ENCODE measurements at regions not wholly inside any gene's neighbourhood (a gene's known extent, or its start where the extent isn't known, plus 50 kb on each side); places are given as distances from the start of the nearest gene placed in this dataset.

- H3K9me3 ChIP-seq (ENCODE audit: control insufficient read depth in 2 of 2, insufficient read depth in 1 of 2, low read length in 1 of 2): no peaks in the 10 kb centered on the region
- WGBS: 88% methylated on average over 5 of the region's 5 CpGs
- DNase-seq (ENCODE audit: low read depth in 6 of 9, low spot score in 9 of 9): no peak
- no peaks in the 10 kb centered on the region for H3K27me3 ChIP-seq (ENCODE audit: control insufficient read depth in 2 of 2, insufficient read depth in 1 of 2, low read length in 1 of 2)
- no peaks in the 10 kb centered on the region for H3K36me3 ChIP-seq (ENCODE audit: control insufficient read depth in 2 of 2, insufficient read depth in 2 of 2, low read length in 1 of 2)
- H3K27ac ChIP-seq (ENCODE audit: low read depth in 1 of 2, low read length in 1 of 2): no peak overlapping the region
- H3K4me3 ChIP-seq (ENCODE audit: low read length in 2 of 2): no peak overlapping the region
- H3K4me1 ChIP-seq (ENCODE audit: control insufficient read depth in 2 of 2, insufficient read depth in 2 of 2, low read length in 2 of 2): no peaks in the 10 kb centered on the region
Observed at GRCh38 chr5:10140195-10140973, 109.3 kb downstream of the ATPSCKMT start.

GRCh38 chr5:10138395-10139057, 111.2 kb downstream of the ATPSCKMT start:
- 94% methylated on average over 18 of the region's 18 CpGs for WGBS
- Histone ChIP-seq H3K9me3 (ENCODE audit: control insufficient read depth in 2 of 2, insufficient read depth in 1 of 2, low read length in 1 of 2) (no peaks in the 10 kb centered on the region), H3K4me1 (ENCODE audit: control insufficient read depth in 2 of 2, insufficient read depth in 2 of 2, low read length in 2 of 2) (no peaks in the 10 kb centered on the region), H3K4me3 (ENCODE audit: low read length in 2 of 2) (no peak overlapping the region), H3K36me3 (ENCODE audit: control insufficient read depth in 2 of 2, insufficient read depth in 2 of 2, low read length in 1 of 2) (no peaks in the 10 kb centered on the region), H3K27me3 (ENCODE audit: control insufficient read depth in 2 of 2, insufficient read depth in 1 of 2, low read length in 1 of 2) (no peaks in the 10 kb centered on the region), H3K27ac (ENCODE audit: low read depth in 1 of 2, low read length in 1 of 2) (no peak overlapping the region)
- no peak for DNase-seq (ENCODE audit: low read depth in 6 of 9, low spot score in 9 of 9)

DNA sequence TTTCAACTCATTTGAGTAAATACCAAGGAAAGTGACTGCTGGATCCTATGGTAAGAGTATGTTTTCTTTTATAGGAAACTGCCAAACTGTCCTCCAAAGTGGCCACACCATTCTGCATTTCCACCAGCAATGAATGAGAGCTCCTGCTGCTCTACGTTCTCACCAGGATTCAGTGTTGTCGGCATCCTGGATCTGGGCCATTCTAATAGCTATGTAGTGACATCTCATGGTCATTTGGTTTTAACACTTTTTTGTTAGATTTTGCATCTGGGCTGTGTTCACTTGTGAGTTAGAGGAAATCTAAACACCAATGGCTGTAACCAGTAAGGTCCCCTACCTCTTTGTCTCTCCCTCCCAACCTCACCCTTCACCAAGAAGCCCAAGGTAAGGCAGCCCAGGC, 115.9 kb downstream of the ATPSCKMT start:
- WGBS: 85% methylated on average over 2 of the region's 2 CpGs
- DNase-seq (ENCODE audit: low read depth in 6 of 9, low spot score in 9 of 9): no peak
- H3K9me3 ChIP-seq (ENCODE audit: control insufficient read depth in 2 of 2, insufficient read depth in 1 of 2, low read length in 1 of 2): no peaks in the 10 kb centered on the region
- no peak overlapping the region for H3K27ac ChIP-seq (ENCODE audit: low read depth in 1 of 2, low read length in 1 of 2)
- H3K4me1 ChIP-seq (ENCODE audit: control insufficient read depth in 2 of 2, insufficient read depth in 2 of 2, low read length in 2 of 2): no peaks in the 10 kb centered on the region
- no peaks in the 10 kb centered on the region for H3K36me3 ChIP-seq (ENCODE audit: control insufficient read depth in 2 of 2, insufficient read depth in 2 of 2, low read length in 1 of 2)
- no peaks in the 10 kb centered on the region for H3K27me3 ChIP-seq (ENCODE audit: control insufficient read depth in 2 of 2, insufficient read depth in 1 of 2, low read length in 1 of 2)
- H3K4me3 ChIP-seq (ENCODE audit: low read length in 2 of 2): no peak overlapping the region

- WGBS: 58% methylated on average over 3 of the region's 3 CpGs
- Histone ChIP-seq H3K4me1 (ENCODE audit: control insufficient read depth in 2 of 2, insufficient read depth in 2 of 2, low read length in 2 of 2) (no peaks in the 10 kb centered on the region), H3K9me3 (ENCODE audit: control insufficient read depth in 2 of 2, insufficient read depth in 1 of 2, low read length in 1 of 2) (no peaks in the 10 kb centered on the region), H3K27me3 (ENCODE audit: control insufficient read depth in 2 of 2, insufficient read depth in 1 of 2, low read length in 1 of 2) (no peaks in the 10 kb centered on the region), H3K27ac (ENCODE audit: low read depth in 1 of 2, low read length in 1 of 2) (no peak overlapping the region), H3K36me3 (ENCODE audit: control insufficient read depth in 2 of 2, insufficient read depth in 2 of 2, low read length in 1 of 2) (no peaks in the 10 kb centered on the region), H3K4me3 (ENCODE audit: low read length in 2 of 2) (no peak overlapping the region)
- DNase-seq (ENCODE audit: low read depth in 6 of 9, low spot score in 9 of 9): no peak
Observed at GRCh38 chr5:10130881-10131280, 118.8 kb downstream of the ATPSCKMT start.

DNA sequence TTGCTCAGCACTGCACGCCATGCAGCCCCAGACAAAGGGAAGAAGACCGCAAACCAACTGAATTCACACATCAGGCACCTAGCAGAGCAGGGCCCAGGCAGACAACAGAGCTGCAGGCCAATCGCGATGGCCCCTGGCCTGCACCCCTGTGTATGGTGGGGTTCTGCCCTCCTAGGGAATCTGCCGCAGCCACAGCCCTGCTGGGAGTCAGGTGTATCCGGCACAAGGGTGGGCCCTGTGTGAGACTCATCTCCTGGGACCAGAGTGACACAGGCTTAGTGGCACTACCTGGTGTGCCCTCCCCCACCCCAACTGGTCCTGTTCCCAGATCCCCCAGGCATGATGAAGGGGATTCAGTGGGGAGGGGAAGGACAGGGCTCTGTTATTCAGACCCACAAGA, 122.8 kb downstream of the ATPSCKMT start:
- DNase-seq (ENCODE audit: low read depth in 6 of 9, low spot score in 9 of 9): no peak
- H3K4me1 ChIP-seq (ENCODE audit: control insufficient read depth in 2 of 2, insufficient read depth in 2 of 2, low read length in 2 of 2): no peaks in the 10 kb centered on the region
- no peaks in the 10 kb centered on the region for H3K36me3 ChIP-seq (ENCODE audit: control insufficient read depth in 2 of 2, insufficient read depth in 2 of 2, low read length in 1 of 2)
- no peaks in the 10 kb centered on the region for H3K9me3 ChIP-seq (ENCODE audit: control insufficient read depth in 2 of 2, insufficient read depth in 1 of 2, low read length in 1 of 2)
- H3K27me3 ChIP-seq (ENCODE audit: control insufficient read depth in 2 of 2, insufficient read depth in 1 of 2, low read length in 1 of 2): no peaks in the 10 kb centered on the region
- WGBS: 96% methylated on average over 6 of the region's 6 CpGs
- no peak overlapping the region for H3K27ac ChIP-seq (ENCODE audit: low read depth in 1 of 2, low read length in 1 of 2)
- no peak overlapping the region for H3K4me3 ChIP-seq (ENCODE audit: low read length in 2 of 2)

DNA sequence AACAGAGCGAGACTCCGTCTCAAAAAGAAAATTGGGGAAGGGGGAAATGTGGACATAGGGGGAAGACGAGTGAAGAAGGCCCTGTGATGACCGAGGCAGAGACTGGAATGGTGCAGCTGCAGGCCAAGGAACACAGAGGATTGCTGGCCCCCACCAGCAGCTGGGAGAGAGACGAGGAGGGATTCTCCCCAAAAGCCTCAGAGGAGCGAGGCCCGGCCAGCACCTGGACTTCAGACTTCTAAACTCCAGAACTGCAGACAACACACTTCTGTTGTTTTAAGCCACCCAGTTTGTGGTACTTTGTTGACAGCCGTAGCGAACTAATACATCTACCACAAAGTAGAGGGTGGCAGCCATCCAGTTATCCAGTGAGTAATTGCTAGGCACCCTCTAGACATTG, 124.6 kb downstream of the ATPSCKMT start:
- Histone ChIP-seq H3K27ac (ENCODE audit: low read depth in 1 of 2, low read length in 1 of 2) (no peak overlapping the region), H3K4me1 (ENCODE audit: control insufficient read depth in 2 of 2, insufficient read depth in 2 of 2, low read length in 2 of 2) (no peaks in the 10 kb centered on the region)
- WGBS: 94% methylated on average over 9 of the region's 9 CpGs

DNA sequence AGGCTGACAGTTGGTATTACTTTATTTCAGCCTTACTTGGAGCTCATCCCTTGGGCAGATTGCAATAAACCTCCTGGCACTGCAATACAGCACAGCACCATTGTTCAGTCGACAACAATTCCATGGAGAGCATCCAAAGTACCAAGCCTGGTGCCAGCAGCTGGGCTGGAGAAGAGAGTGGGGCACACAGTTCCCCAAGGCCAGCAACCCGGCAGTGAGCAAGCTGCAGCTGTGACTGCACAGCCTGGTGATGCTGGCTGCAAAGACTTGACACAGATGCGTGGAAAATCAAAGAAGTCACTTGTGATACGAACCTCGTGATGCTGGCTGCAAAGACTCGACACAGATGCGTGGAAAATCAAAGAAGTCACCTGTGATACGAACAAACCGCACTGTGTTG, 125.4 kb downstream of the ATPSCKMT start:
- no peak for DNase-seq (ENCODE audit: low read depth in 6 of 9, low spot score in 9 of 9)
- Histone ChIP-seq H3K27ac (ENCODE audit: low read depth in 1 of 2, low read length in 1 of 2) (no peak overlapping the region), H3K27me3 (ENCODE audit: control insufficient read depth in 2 of 2, insufficient read depth in 1 of 2, low read length in 1 of 2) (no peaks in the 10 kb centered on the region), H3K36me3 (ENCODE audit: control insufficient read depth in 2 of 2, insufficient read depth in 2 of 2, low read length in 1 of 2) (no peaks in the 10 kb centered on the region), H3K4me3 (ENCODE audit: low read length in 2 of 2) (no peak overlapping the region), H3K4me1 (ENCODE audit: control insufficient read depth in 2 of 2, insufficient read depth in 2 of 2, low read length in 2 of 2) (no peaks in the 10 kb centered on the region), H3K9me3 (ENCODE audit: control insufficient read depth in 2 of 2, insufficient read depth in 1 of 2, low read length in 1 of 2) (no peaks in the 10 kb centered on the region)
- 96% methylated on average over 9 of the region's 9 CpGs for WGBS

More for the DNA sequence above, 124.6 kb downstream of the ATPSCKMT start:
- Histone ChIP-seq H3K9me3 (ENCODE audit: control insufficient read depth in 2 of 2, insufficient read depth in 1 of 2, low read length in 1 of 2) (no peaks in the 10 kb centered on the region), H3K4me3 (ENCODE audit: low read length in 2 of 2) (no peak overlapping the region), H3K27me3 (ENCODE audit: control insufficient read depth in 2 of 2, insufficient read depth in 1 of 2, low read length in 1 of 2) (no peaks in the 10 kb centered on the region), H3K36me3 (ENCODE audit: control insufficient read depth in 2 of 2, insufficient read depth in 2 of 2, low read length in 1 of 2) (no peaks in the 10 kb centered on the region)
- DNase-seq (ENCODE audit: low read depth in 6 of 9, low spot score in 9 of 9): no peak

DNA sequence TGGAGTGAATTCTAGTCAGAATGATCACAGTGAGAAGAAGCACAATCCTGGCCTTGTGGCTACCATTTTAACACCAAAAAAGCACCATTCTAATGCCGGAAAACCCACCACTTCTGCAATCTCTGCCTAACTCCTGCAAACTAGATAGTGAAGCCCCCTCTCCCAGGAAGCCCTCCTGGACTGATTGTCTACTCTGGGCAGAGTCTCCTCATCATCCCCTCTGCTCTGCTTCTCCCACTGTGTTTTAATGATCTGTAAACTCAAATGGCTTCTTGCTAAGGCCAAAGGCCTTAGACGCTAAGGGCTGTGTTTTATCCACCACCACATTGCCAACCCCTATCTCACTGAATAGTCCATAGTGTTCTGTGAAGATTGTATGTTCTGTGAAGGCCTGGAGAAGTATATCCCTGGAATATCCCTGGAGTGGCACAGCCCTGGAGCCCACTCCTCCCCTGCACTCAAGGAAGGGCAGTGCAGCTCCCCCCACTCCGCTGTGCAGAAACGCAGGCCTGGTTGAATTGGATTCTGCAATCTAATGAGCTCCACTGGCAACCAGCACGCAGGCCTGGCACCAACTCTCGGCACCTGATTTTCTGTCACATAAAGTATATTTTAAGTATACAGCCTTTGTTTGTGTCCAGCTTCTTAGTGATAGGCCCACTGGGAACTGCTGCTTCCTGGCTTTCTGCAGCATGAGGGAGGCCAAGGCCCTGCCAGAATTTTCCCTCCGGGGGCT, 126.3 kb downstream of the ATPSCKMT start:
- no peak overlapping the region for H3K27ac ChIP-seq (ENCODE audit: low read depth in 1 of 2, low read length in 1 of 2)
- H3K36me3 ChIP-seq (ENCODE audit: control insufficient read depth in 2 of 2, insufficient read depth in 2 of 2, low read length in 1 of 2): no peaks in the 10 kb centered on the region
- no peak for DNase-seq (ENCODE audit: low read depth in 6 of 9, low spot score in 9 of 9)
- H3K9me3 ChIP-seq (ENCODE audit: control insufficient read depth in 2 of 2, insufficient read depth in 1 of 2, low read length in 1 of 2): no peaks in the 10 kb centered on the region
- no peak overlapping the region for H3K4me3 ChIP-seq (ENCODE audit: low read length in 2 of 2)
- H3K27me3 ChIP-seq (ENCODE audit: control insufficient read depth in 2 of 2, insufficient read depth in 1 of 2, low read length in 1 of 2): no peaks in the 10 kb centered on the region
- H3K4me1 ChIP-seq (ENCODE audit: control insufficient read depth in 2 of 2, insufficient read depth in 2 of 2, low read length in 2 of 2): no peaks in the 10 kb centered on the region
- WGBS: 94% methylated on average over 7 of the region's 7 CpGs

DNA sequence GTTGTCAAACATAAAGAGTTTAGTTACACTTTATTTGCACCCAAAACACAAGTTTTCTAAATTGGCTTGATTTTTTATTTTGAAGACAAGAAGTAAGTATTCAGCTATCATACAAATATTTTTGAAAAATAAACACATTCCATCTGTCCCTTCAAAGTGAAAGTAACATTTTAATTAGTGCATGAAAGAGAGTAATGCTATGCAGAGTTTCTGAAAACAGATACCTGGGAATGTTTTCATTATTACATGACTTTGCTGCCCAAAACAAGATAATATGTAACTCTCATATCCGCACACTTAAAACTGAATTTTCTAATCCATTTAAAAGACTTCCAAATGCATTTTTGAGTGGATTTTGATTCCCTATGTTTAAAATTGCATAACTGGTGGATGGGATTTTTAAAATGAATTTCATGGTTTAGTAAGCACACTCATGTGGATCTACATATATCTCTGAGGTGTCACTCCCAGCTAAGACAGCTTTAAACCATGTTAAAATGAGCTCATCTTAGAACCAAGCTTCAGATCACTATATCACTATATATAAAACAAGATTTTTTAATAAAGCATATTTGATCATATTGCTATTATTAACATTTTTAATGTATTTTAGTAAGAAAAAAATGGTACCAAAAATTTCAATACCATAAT, 127.5 kb downstream of the ATPSCKMT start:
- Histone ChIP-seq H3K4me1 (ENCODE audit: control insufficient read depth in 2 of 2, insufficient read depth in 2 of 2, low read length in 2 of 2) (no peaks in the 10 kb centered on the region), H3K9me3 (ENCODE audit: control insufficient read depth in 2 of 2, insufficient read depth in 1 of 2, low read length in 1 of 2) (no peaks in the 10 kb centered on the region), H3K27me3 (ENCODE audit: control insufficient read depth in 2 of 2, insufficient read depth in 1 of 2, low read length in 1 of 2) (no peaks in the 10 kb centered on the region), H3K4me3 (ENCODE audit: low read length in 2 of 2) (no peak overlapping the region), H3K27ac (ENCODE audit: low read depth in 1 of 2, low read length in 1 of 2) (no peak overlapping the region), H3K36me3 (ENCODE audit: control insufficient read depth in 2 of 2, insufficient read depth in 2 of 2, low read length in 1 of 2) (no peaks in the 10 kb centered on the region)
- WGBS: 100% methylated on average over 1 of the region's 1 CpG
- DNase-seq (ENCODE audit: low read depth in 6 of 9, low spot score in 9 of 9): no peak

All from thymus (tissue), 11 donors.